IPS-NIHi11 (cell line): ENCODE measurements at regions not wholly inside any gene's neighbourhood (a gene's known extent, or its start where the extent isn't known, plus 50 kb on each side); places are given as distances from the start of the nearest gene placed in this dataset.
"Not testable (repeated sequence)": the region's sequence is repeated elsewhere in the genome, so short reads cannot be mapped to it uniquely, and the experiment has no call there.

Source experiments
- DNase-seq: peaks from one replicate; pipeline ENCODE4 v3.0.0; 2012; ENCODE audit warnings: mixed read lengths, low spot score

GRCh38 chr15:77861997-77862635 is 215.4 kb downstream of the TBC1D2B start:
- DNase-seq, result not testable (repeated sequence)

GRCh38 chr15:77860071-77860691 is 217.3 kb downstream of the TBC1D2B start:
- no peak for DNase-seq

GRCh38 chr15:77859491-77860060 is 217.9 kb downstream of the TBC1D2B start:
- DNase-seq, result no peak

GRCh38 chr15:77858792-77859490 is 218.6 kb downstream of the TBC1D2B start:
- no peak for DNase-seq

- no peak for DNase-seq
These were observed 220.1 kb downstream of the TBC1D2B start for GRCh38 chr15:77857419-77857818.

GRCh38 chr15:77856705-77857346 is 220.7 kb downstream of the TBC1D2B start:
- DNase-seq, result no peak

- DNase-seq, result no peak
These were observed 221.6 kb downstream of the TBC1D2B start for GRCh38 chr15:77855871-77856270.

GRCh38 chr15:77854980-77855379 is 222.3 kb upstream of the LINGO1 start:
- no peak for DNase-seq

- DNase-seq, result no peak
These were observed 221.2 kb upstream of the LINGO1 start for GRCh38 chr15:77853910-77854309.

- DNase-seq, result no peak
These were observed 220.3 kb upstream of the LINGO1 start for GRCh38 chr15:77853008-77853328.

GRCh38 chr15:77852241-77853007 is 219.7 kb upstream of the LINGO1 start:
- DNase-seq, result no peak

GRCh38 chr15:77851691-77852090 is 219.0 kb upstream of the LINGO1 start:
- no peak for DNase-seq

- DNase-seq, result no peak
These were observed 218.4 kb upstream of the LINGO1 start for GRCh38 chr15:77851086-77851485.

- DNase-seq, result no peak
These were observed 214.3 kb upstream of the LINGO1 start for GRCh38 chr15:77846986-77847385.

GRCh38 chr15:77846360-77846759 is 213.6 kb upstream of the LINGO1 start:
- DNase-seq, result no peak

GRCh38 chr15:77844798-77845446 is 212.2 kb upstream of the LINGO1 start:
- DNase-seq, result no peak

GRCh38 chr15:77843546-77843945 is 210.8 kb upstream of the LINGO1 start:
- no peak for DNase-seq

- DNase-seq, result no peak
These were observed 208.5 kb upstream of the LINGO1 start for GRCh38 chr15:77840991-77841775.

GRCh38 chr15:77839970-77840905 is 207.5 kb upstream of the LINGO1 start:
- DNase-seq, result no peak
